ENCODE measurements at regions not wholly inside any gene's neighbourhood (a gene's known extent, or its start where the extent isn't known, plus 50 kb on each side); places are given as distances from the start of the nearest gene placed in this dataset.

DNA sequence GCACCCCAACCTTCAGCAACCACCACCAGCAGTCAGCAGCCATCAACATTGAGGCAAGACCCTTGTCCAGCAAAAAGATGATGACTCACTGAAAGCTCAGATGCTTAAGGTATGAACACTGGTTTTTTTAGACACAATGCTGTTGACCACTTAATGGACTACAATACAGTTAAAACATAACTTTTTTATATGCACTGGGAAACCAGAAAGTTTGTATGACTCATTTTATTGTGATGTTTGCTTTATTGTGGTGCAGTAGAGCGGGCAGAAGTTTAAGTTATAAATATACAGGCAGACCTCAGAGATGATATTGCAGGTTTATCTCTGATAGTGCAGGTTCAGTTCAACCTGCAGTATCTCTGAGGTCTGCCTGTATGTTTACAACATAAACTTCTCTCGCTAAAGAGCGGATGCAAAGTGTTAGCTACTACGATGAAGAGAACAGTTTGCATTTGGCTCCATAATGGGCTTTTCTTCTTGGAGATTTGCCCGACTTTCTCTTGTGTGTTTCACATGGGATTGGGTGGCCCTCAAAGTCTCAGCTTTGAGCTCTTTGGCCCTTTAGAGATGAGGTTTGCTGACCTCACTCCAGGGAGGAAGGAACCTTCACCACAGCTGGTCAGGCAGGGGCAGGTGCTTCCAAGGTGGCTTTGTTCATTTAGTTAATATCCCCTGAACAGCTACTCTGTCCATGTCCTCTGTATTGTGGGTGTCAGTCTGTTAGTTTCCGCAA, 84.4 kb upstream of the SHH start:
- DNase-seq: no peak

DNA sequence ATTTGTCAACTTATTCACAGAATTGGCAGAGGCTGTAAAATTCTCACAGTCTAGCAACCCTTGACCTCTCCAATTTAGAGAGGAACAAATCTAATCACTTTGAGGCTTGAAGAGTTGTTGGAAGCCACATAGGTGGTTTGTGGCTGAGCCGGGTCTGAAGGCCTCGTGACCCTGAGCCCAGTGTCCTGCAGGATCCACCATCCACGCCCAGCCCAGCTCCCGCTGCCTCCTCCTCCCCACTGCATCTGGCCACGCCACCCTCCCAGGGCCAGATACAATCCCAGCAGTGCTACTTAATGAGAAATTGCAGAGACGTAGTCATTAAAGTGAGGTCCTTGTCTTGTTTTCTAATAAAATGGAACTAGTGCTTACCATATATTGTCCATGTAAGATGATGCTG, 81.4 kb upstream of the SHH start:
- no peak for DNase-seq

DNA sequence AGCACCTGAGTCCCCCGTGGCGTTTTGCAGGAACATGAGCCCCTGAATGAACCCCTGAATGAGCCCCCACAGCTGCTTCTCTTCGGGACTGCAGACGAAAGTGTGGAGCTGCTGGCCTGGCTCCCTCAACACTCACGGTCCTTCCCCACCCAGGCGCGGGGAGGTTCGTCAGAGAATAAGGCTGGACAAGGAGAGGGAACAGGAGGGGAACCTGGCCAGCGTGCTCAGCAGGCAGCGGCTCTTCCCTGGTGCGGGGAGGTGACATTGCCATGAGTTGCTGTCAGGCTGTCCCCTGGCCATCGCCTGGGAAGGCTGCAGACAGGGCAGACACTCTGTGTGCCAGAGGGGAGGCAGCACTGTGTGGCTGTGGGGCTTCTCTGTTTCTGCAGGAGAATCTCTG, 80.9 kb upstream of the SHH start:
- no peak for DNase-seq

DNA sequence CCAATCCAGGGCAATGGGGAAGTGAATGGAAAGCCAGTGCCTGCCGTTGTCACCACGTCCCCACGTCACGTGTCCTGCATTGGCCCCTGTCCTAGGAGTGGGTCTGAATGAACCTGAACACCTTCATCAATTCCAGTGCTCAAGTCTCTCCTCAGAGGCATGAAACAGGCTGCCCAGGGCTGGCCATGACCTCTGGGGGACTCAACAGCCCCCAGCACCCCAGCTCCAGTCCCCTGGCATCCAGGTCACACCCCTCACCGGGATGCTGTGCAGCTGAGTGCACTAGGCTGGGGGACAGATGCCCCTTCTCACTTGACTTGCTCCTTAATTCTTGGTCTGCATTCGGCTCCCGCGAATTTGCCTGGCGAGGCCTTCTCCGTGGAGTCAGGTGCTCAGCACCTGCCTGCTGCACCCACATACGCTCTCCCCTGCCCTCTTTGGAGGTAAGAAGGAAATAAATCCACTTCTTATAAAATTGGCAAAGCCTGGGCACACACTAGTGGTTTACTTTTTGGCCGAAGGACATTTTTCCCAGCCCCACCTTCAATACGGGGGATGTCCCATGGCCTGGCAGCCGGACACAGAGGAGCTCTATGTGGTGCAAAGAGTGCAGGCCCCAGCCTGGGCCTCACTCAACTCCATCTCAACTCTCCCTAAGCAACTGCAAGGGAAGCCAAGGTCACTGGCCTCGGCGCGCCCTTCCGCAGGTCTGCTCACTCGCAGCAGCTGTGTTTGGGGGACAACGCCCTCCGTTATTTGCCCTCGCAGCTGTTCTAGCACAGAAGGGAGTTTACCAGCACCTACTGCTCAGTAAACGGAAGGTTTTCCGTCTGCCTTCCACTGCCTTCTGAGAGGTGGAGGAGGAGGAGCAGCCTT, 77.6 kb upstream of the SHH start:
- DNase-seq: no peak

DNA sequence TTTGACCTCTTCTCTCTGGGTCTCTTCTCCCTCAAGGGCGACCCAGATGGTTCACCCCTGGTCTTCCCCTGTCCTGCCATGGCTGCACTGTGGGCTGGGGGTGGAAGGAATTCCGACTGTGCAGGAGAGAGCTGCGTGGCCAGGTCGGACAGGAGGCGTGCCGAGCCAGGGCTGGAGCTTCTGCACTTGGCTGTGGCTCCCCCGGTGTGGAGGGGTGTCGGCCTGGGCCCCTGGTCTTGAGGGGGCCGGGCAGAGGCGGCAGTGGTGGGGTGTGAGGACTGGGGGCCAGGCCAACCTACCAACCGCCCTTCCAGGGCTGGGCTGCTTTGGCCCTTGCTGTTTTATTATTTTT, 74.9 kb upstream of the SHH start:
- DNase-seq: no peak

DNA sequence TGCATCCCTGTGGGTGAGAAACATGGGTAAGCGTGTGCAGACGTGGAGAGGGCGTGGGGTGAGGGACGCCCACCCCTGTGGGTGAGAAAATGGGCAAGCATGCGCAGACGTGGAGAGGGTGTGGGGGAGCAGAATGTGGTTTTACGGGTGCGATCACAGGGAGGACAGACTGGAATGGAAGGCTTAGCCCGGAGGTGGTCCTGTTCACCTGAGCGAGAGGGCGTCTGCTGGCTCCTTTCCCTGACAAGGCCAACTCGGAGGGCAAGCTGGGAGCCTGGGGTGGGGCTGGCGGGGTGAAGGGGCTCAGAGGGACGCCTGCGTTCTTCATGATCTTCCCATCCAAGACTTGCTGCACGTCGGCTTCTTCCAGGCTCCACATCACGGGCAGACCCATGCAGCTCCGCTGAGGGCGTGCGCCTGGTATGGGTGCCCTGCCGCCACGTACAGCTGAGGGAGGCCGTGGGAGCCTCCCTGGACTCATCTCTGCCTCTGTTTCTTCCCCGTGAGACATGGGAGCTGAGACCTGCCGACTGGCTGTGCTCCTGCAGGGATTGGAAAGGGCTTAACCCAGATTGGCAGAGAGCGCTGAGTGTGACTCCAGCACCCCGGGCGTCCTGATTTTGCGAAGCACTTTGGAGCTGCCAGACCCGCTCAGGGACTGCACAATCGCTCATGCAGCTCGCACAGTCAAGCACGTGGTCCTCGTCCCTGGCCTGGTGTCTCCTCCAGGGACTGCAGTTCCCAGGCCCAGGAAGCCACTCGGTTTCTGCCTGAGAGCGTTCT, 74.3 kb upstream of the SHH start:
- DNase-seq: no peak

DNA sequence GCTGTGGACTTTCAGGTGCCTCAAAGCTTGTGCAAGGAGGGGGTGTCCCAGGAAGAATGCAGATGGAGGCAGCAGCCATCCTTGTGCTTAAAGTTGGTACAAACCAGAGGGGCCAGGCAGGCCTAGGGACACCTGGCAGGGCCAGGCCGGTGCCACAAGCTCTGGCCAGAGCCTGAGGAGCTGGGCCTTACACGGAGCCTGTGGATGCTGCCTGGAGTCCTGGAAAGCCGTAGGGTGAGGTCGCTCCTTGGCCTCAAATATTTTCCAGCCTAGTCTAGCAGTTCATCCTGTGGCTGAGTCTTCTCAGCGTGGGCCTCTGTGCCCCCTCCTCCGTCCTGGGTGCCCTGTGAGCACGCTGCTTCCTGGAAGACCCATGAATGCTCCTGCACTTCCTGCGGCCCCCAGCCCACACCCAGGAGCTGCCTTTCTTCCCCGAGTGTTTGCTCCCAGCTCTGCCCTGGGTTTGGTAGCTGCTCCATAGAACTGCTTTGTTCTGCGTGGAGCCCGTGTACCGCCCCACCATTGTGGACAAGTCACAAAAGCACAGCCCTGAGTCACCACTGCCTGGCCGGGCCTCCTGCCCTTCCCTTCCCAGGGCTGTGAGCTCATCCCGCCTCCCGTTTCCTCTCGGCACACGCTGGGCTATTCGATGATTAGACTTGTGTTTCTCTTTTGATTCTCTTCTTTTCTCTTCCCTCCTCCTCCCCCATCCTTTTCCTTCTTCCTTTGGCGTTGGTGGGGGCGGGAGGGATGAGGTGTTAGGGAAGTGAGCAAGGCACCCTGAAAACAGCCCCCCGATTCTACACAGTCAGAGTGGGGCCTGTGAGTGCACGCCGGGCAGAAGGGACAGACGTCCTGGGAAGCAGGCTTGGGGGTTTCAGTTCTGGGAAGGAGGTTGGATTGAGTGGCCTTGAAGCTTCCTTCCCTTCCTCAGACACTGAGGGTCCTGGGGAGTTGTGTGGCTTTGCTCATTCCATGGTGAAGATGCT, 73.2 kb upstream of the SHH start:
- DNase-seq: no peak

DNA sequence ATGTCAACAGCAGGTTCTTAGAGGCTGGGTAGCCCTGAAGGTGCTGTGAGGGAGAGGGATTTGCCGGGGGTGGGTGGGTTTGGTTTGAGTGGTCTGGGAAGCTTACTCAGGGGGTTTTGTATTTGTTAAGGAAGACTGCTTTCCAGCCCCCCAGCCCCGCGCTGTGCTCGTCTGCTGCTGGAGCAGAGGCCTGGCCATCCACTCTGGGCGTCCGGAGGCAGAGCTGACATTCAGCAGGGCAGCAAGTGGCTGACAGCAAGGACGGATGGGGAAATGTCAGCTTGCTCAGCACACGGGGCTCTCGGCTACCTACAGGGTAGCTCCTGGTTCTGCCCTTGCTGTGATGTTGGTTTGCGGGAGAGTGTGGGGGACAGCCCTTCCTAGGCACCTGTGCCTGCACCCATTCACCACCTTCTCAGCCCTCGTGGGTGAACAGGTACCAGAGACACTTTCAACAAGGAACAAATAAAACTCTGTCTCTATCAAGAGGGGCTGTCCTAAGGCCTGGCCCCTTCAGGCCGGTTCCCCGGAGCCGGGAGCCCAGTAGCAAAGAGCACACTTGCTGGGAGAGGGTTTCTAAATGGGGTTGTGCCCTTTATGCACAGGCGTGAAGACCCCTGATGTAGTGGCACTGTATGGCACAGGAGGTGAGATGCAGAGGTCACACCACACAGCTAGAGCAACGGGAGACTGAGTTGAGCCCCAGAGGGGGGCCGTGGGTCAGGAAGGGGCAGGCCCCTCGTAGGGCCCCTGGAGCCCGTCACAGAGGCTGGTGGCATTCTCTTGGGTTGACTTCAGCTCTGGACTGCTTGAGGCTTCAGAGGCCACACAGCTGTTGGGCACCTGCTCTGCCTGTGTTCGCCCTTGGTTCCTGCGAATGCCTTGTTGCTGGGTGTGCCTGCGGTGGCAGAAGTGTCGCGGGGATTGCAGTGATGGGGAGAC, 72.2 kb upstream of the SHH start:
- no peak for DNase-seq

DNA sequence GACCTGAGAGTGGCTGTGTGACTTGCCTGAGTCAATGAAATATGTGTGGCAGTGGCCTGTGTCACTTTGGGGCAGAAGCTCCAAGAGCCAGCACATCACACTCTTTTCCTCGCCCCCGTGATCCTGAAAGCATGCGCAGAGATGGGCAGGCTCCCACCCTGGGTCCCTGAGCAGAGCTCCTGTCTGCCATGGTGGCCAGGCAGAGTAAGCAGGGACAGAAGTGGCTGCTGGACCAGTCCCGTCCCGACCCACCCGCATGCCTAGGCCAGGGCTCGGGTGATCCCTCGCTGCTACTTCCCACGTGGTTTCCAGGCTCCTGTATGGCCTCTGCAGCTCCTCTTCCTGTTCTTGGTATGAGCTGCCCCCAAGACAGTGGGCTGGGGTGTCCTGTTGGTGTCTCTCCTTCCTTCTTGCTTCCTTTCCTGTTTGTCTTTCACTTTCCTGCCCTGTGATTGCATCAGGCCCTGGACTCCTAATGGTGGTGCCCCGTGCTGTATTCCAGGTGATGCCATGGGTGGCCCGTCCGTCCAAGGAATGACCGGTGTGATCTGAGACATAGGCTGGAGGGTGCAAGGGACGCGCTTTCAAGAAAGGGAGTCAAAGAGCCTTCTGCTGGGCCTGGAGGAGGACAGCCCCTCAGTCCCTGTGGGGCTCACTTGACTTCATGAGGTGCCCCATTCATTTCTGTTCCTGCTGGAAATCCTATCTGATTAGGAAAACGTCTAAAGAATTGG, 71.4 kb upstream of the SHH start:
- DNase-seq: no peak

DNA sequence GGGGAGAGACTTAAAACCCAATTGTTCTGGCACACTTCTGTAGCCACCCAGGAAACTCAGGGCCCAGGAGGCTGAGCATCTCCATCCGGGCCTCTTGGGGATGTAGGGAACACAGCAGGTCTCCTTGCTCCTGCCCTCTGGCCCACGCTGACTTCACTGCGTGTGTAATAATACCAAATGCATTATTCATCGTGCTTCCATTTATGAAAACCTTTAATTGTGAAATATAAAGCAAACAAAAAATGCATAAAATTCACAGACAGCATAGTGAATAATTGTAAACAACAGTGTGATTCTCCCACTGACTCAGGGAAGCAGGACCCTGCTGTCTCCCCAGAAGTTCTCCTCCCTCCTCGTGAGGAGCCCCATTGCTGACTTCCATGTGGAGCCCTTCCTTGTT, 70.3 kb upstream of the SHH start:
- no peak for DNase-seq

DNA sequence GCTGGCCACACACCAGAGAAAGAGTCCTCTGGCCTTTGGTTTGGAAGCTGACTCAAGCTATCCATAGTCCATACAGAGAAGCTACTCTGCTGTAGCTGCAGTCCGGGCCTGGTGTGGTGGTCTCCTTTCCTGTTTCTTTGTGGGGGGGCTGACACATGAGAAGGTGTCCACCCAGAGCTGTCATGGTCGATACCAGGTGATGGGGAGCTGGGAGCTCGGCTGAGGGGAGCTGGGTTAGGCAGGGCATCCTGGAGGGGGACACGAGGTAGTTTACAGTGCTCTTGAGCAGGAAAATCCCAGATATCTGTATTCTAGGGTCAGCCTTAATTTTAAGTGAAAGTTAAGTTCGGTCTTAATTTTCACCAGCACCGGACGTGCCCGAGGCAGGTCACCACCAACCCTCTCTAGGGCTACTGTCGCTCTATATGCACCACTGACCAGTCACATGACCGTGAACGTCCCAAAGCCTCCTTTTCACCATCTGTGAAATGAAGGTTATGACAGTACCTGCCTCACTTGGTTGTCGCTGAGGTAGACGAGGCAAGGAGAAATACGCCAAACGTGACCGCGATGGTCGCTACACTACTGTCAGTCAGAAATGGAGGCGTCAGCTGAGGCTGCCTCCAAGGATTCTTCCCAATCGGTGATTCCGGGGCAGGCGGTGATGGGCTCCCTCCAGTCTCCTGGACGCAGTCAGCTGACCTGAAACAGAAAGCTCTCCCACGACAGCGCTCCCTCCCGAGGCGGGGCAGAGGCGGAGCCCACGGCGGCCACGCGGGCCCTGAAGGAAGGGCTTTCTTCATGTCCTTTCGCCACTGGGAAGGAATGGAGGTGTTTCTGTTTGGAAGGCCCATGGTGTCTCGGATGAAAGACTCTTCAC, 69.4 kb upstream of the SHH start:
- DNase-seq: no peak

DNA sequence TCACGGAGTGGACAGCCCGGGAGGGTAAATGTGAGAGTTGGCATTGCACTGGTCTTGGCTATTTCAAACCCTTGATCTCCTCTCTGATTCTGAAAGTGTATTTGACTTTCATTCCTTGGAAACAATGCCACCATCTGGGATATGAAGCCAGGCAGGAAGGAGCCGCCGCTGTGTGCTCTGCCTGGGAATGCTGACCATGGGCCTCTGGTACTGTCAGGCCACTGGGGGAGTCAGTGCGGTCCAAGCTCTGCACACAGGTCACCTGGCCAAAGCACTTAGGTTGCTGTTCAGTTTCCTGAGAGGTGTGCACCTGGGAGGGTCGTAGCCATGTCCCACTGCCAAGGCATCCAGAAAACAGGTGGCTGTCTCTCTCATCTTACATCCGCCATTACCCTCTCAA, 68.5 kb upstream of the SHH start:
- no peak for DNase-seq

DNA sequence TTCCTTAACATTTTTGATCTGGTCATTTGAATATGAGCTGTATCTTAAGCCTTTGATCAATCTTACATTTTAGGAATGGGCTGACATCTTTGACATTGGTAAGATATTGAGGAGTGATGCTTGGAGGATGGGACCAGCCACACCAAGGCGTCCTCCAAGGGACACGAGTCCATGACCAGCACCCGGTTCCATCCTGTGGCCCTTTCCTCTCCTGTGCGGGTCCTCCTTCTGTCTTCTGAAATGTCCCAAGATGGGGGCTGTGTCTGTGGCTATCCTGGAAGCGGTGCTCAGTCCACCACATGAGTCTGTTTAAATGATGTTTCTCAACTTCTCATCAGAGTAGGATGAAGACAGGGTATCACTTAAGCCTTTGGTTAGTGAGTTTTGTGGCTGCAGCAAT, 67.3 kb upstream of the SHH start:
- no peak for DNase-seq

DNA sequence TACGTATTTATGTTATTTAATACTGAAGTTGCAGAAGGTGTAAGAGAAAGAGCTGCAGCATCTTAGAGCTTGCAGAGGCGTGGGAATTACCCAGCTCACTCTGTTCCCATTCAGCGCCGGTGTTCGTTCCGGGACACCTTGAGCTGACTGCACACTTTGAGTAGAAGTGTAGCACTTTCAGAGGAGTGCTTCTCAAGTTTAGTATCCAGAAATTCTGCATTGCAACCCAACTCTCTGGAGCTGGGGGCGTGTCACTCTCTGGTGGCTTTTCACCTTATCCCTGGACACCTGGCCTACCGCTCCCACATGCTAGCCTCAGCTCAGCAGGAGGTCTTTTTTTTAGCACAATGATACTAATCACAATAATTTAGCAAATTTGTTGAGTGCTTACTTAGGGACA, 66.4 kb upstream of the SHH start:
- DNase-seq: no peak

DNA sequence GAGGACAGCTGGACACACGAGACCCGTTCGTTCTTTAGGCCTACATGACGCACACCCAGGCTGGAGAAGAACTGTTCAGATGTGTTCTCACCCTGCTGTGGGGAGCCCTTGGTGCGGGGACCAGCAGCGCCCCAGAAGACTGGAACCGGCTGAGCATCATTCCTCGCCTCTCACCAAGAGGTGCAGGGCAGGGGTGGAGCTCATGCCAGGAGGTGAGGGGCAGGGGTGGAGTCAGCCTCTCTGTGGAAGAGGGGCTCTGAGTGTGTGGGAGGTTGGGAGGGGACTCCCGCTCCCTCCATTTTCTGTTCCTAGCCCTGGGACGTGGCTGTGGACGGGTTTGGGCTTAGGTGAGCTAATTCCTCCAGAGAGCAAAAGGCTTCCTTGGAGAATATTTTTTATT, 66.0 kb upstream of the SHH start:
- no peak for DNase-seq

DNA sequence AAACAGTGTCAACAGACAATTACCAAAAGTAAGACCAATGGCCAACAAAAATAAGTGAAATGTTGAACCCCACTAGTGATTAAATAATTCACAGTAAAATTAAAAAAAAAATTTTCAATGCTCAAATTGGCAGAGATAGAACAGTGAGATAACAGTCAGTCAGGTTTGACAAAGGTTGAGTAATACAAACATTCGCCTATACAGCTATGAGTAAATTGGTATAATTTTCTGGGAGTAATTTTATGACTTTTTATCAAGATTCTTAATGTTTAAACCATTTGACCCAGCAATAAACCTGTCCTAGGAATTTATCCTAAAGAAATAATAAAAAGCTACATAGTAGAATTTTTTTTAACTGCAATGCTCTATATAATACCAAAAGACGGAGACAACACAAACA, 64.9 kb upstream of the SHH start:
- DNase-seq: no peak

DNA sequence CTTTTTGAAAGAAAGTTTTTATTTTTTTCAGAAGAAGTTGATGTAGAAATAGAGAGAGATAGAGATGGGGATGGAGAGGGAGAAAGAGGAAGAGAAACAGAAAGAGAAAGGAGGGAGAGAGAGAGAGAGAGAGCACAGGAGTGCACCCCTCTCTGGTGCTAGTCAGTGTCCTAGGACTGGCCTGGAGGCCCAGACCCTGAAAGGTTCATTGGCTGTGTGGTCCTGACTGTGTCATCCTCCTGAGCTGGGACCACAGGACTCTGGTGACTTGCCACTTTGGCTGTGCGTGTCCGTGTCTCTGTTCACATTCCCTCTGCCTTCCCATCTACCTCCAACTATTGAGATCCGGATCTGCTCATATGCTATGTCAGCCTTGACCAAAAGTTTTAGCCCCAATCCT, 62.1 kb upstream of the SHH start:
- no peak for DNase-seq

DNA sequence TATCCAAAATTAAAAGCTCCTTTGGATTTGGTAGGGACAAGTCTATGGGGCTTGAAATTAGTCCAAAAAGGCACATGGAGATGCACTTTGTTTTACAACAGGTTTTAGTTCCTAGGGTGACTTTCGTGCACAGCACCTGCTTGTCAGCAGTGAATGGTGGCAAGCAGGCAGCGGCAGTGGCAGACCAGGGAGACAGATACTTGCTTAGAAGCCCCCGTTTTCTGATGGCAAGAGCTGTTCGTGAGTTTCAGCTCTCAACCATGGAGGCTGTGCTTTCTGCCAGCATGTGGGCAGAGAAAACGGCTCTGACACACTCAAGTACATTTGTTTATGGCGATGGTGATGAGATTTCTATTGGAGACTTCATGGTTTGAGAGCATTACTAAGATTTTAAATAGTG, 61.7 kb upstream of the SHH start:
- DNase-seq: no peak

DNA sequence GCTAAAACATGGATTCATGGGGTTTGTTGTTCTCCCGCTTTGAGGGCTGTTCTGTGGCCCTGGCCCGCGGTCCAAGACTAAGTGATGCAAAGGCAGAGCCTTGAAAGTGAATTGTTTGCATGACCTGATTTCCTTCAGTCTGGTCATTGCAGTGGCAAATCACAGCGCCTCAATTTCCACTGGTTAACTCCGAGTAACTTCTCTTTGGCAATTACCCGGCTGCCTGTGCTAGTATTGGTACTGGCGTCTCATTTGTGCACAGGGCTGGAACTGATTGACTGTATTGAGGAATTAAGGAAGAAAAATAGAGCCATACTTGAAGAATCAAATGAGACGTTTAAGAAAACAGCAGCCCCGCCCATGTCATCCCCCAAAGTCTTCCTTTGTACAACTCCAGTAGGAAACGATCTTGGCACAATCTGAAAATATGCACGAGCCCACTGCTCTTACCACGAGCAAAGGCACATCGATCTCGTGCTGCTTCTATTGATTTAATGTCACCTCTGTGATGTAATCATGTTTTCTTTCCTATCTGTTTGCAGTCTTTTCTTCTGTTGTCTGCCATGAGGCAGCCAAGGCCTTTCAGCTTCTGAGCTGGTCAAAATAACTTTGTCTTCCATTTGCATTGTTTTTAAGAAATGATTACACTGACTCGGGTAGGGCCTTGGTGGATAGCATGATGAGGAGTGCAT, 60.6 kb upstream of the SHH start:
- DNase-seq: no peak
